HG02763 (cell line): ENCODE measurements at regions not wholly inside any gene's neighbourhood (a gene's known extent, or its start where the extent isn't known, plus 50 kb on each side); places are given as distances from the start of the nearest gene placed in this dataset.

Source experiments
- ATAC-seq: cut with Tn5 transposase; IDR thresholded peaks from one replicate; pipeline ENCODE4 v1.9.1; 2021; ENCODE audit warnings: mild to moderate bottlenecking, moderate library complexity; ENCODE audit not compliant: unreplicated experiment

- no peak for ATAC-seq
These were observed 54.6 kb downstream of the ZFP36L2 start for GRCh38 chr2:43171789-43172188.

GRCh38 chr2:43170405-43171105, 55.9 kb downstream of the ZFP36L2 start:
- no peak for ATAC-seq

- ATAC-seq = no peak
These were observed 56.4 kb downstream of the ZFP36L2 start for GRCh38 chr2:43169987-43170386.

GRCh38 chr2:43169099-43169945, 57.1 kb downstream of the ZFP36L2 start:
- ATAC-seq = peak; percentile 49

- no peak for ATAC-seq
These were observed 58.4 kb downstream of the ZFP36L2 start for GRCh38 chr2:43168016-43168369.

- no peak for ATAC-seq
These were observed 60.9 kb downstream of the ZFP36L2 start for GRCh38 chr2:43165378-43166069.

- no peak for ATAC-seq
These were observed 61.7 kb downstream of the ZFP36L2 start for GRCh38 chr2:43164686-43165085.

GRCh38 chr2:43163584-43164270, 62.7 kb downstream of the ZFP36L2 start:
- ATAC-seq = no peak

GRCh38 chr2:43162511-43162776, 64.0 kb downstream of the ZFP36L2 start:
- ATAC-seq = no peak

GRCh38 chr2:43161650-43162510, 64.5 kb downstream of the ZFP36L2 start:
- no peak for ATAC-seq

GRCh38 chr2:43160778-43161177, 65.6 kb downstream of the ZFP36L2 start:
- no peak for ATAC-seq

- ATAC-seq = no peak
These were observed 66.6 kb downstream of the ZFP36L2 start for GRCh38 chr2:43159797-43160196.

- peak; percentile 11 for ATAC-seq
These were observed 68.0 kb downstream of the ZFP36L2 start for GRCh38 chr2:43158259-43158880.

GRCh38 chr2:43157506-43158246, 68.7 kb downstream of the ZFP36L2 start:
- ATAC-seq = no peak

GRCh38 chr2:43155851-43156411, 70.5 kb downstream of the ZFP36L2 start:
- no peak for ATAC-seq

- ATAC-seq = no peak
These were observed 71.7 kb downstream of the ZFP36L2 start for GRCh38 chr2:43154685-43155084.

GRCh38 chr2:43152741-43153647, 73.4 kb downstream of the ZFP36L2 start:
- ATAC-seq = no peak

- no peak for ATAC-seq
These were observed 74.2 kb downstream of the ZFP36L2 start for GRCh38 chr2:43152186-43152585.
